HCT116 (cell line): ENCODE measurements at regions not wholly inside any gene's neighbourhood (a gene's known extent, or its start where the extent isn't known, plus 50 kb on each side); places are given as distances from the start of the nearest gene placed in this dataset.

Source experiments
- ATAC-seq: fragments of 200-7000 bp; cut with Tn5 transposase; 2 replicates; pipeline ENCODE4 v1.9.1; 2020; ENCODE audit warnings: mild to moderate bottlenecking, moderate library complexity
- BruUV-seq: library from RNA; stranded (reverse); fragments of 400-500 nt; replicated peaks from 2 replicates; lab custom pipeline; 2021; lab: Mats Ljungman, UMichigan
- CTCF ChIA-PET: fragments of 300-600 bp; sonication (Branson Sonifier 250); formaldehyde crosslinking; loops from one replicate; lab custom pipeline; 2021; ENCODE audit warnings: antibody characterized with exemption; lab: Charles Lee
- POLR2A ChIA-PET: fragments of 300-600, 350-600 bp; sonication (Branson Sonifier 250); formaldehyde crosslinking; loops from one replicate; lab custom pipeline; 2021; ENCODE audit warnings: antibody characterized with exemption; lab: Charles Lee
- RAD21 ChIA-PET, 2 experiments: fragments of 300-600 bp; sonication (Branson Sonifier 250); formaldehyde crosslinking; loops; one replicate each; lab custom pipeline; 2023; ENCODE audit warnings: low total read pairs in 2 of 2; ENCODE audit not compliant: uncharacterized antibody in 2 of 2, unreplicated experiment in 2 of 2, low non-redundant PET in 1 of 2; lab: Charles Lee
- DNase-seq: peaks from one replicate; pipeline ENCODE4 v3.0.0-alpha.2; 2010; ENCODE audit warnings: low read depth, low spot score
- H2AFZ ChIP-seq: fragments of 200-600 bp; shearing (Covaris generic), sonication (generic); 2 replicates; pipeline ENCODE4 v1.6.1; 2017; ENCODE audit warnings: low read depth, mixed run types, mixed read lengths, antibody characterized with exemption, low read length; ENCODE audit not compliant: poor library complexity, severe bottlenecking
- H3K27ac ChIP-seq: 2 replicates; pipeline ENCODE4 v1.5.1; 2012; ENCODE audit warnings: low read depth, low read length
- H3K27me3 ChIP-seq: fragments of 200-600 bp; sonication (generic); 2 replicates; pipeline ENCODE4 v1.6.1; 2016; ENCODE audit warnings: mixed run types, low read length, mixed read lengths; ENCODE audit not compliant: insufficient read depth
- H3K36me3 ChIP-seq, 2 experiments: fragments of 200-500 bp in 1 of 2; fragments of 200-600 bp in 1 of 2; sonication (Bioruptor generic) in 1 of 2; sonication (generic) in 1 of 2; 2 replicates each; pipeline versions ENCODE4 v1.5.1 to v1.6.1; 2014 to 2016; ENCODE audit warnings: low read length in 2 of 2, inconsistent platforms in 1 of 2, mixed read lengths in 1 of 2, mixed run types in 1 of 2; ENCODE audit not compliant: insufficient read depth in 2 of 2, control insufficient read depth in 1 of 2
- H3K4me1 ChIP-seq, 2 experiments: fragments of 200-600 bp in 1 of 2; sonication (generic) in 1 of 2; 2 replicates each; pipeline versions ENCODE4 v1.5.1 to v1.6.1; 2012 to 2017; ENCODE audit warnings: low read length in 2 of 2, inconsistent platforms in 1 of 2, mild to moderate bottlenecking in 1 of 2, mixed read lengths in 1 of 2, mixed run types in 1 of 2, moderate library complexity in 1 of 2; ENCODE audit not compliant: insufficient read depth in 2 of 2, control insufficient read depth in 1 of 2
- H3K4me2 ChIP-seq: fragments of 200-600 bp; sonication (generic); 2 replicates; pipeline ENCODE4 v1.6.1; 2017; ENCODE audit warnings: mixed run types, low read length, mixed read lengths
- H3K4me3 ChIP-seq, 2 experiments: fragments of 200-600 bp in 1 of 2; sonication (generic) in 1 of 2; replicated peaks in 1 of 2; 2 replicates each; pipeline ENCODE4 v1.5.1; 2011 to 2016; ENCODE audit warnings: low read length in 2 of 2, control low read depth in 1 of 2, low read depth in 1 of 2, mild to moderate bottlenecking in 1 of 2, mixed read lengths in 1 of 2, mixed run types in 1 of 2
- H3K79me2 ChIP-seq: fragments of 200-600 bp; sonication (generic); 2 replicates; pipeline ENCODE4 v1.6.1; 2017; ENCODE audit warnings: mild to moderate bottlenecking, mixed run types, low read length, moderate library complexity, mixed read lengths; ENCODE audit not compliant: insufficient read depth
- H3K9ac ChIP-seq: fragments of 200-600 bp; sonication (generic); 2 replicates; pipeline ENCODE4 v1.6.1; 2016; ENCODE audit warnings: low read length, mixed read lengths
- H3K9me2 ChIP-seq: fragments of 200-600 bp; sonication (generic), shearing (Covaris generic); 2 replicates; pipeline ENCODE4 v1.6.1; 2017; ENCODE audit warnings: mixed run types, mild to moderate bottlenecking, moderate library complexity; ENCODE audit not compliant: insufficient read depth
- H3K9me3 ChIP-seq, 2 experiments: fragments of 200-500 bp in 1 of 2; fragments of 200-600 bp in 1 of 2; sonication (Bioruptor generic) in 1 of 2; sonication (generic) in 1 of 2; 2 replicates each; pipeline ENCODE4 v1.6.1; 2014 to 2017; ENCODE audit warnings: low read length in 2 of 2, mixed read lengths in 2 of 2, inconsistent platforms in 1 of 2, low read depth in 1 of 2, mild to moderate bottlenecking in 1 of 2, mixed run types in 1 of 2, moderate library complexity in 1 of 2; ENCODE audit not compliant: control insufficient read depth in 1 of 2, insufficient read depth in 1 of 2
- H4K20me1 ChIP-seq: fragments of 200-600 bp; sonication (generic), shearing (Covaris generic); 2 replicates; pipeline ENCODE4 v1.6.1; 2017; ENCODE audit warnings: mixed run types, mild to moderate bottlenecking, moderate library complexity; ENCODE audit not compliant: insufficient read depth
- CTCF ChIP-seq, 3 experiments: fragments of 200-600 bp in 1 of 3; sonication (generic) in 1 of 3; IDR thresholded peaks in 2 of 3; conservative IDR thresholded peaks in 1 of 3; 2 replicates each; pipeline ENCODE4 v1.5.1; 2012 to 2017; ENCODE audit warnings: low read depth in 2 of 3, low read length in 2 of 3, antibody characterized with exemption in 1 of 3, borderline replicate concordance in 1 of 3, control low read depth in 1 of 3, mild to moderate bottlenecking in 1 of 3, mixed read lengths in 1 of 3, mixed run types in 1 of 3, moderate library complexity in 1 of 3; ENCODE audit not compliant: insufficient read depth in 1 of 3
- ELF1 ChIP-seq: IDR thresholded peaks from 2 replicates; pipeline ENCODE4 v1.6.1; 2012; ENCODE audit warnings: low read depth, borderline replicate concordance
- EZH2 ChIP-seq: fragments of 200-600 bp; sonication (generic); IDR thresholded peaks from 2 replicates; pipeline ENCODE4 v1.6.1; 2017; ENCODE audit warnings: antibody characterized with exemption, mixed run types
- EZH2phosphoT487 ChIP-seq: fragments of 200-600 bp; IDR thresholded peaks from 2 replicates; pipeline ENCODE4 v1.6.1; 2018; ENCODE audit warnings: antibody characterized with exemption, borderline replicate concordance
- MAX ChIP-seq: IDR thresholded peaks from 2 replicates; pipeline ENCODE4 v1.6.1; 2012
- POLR2A ChIP-seq: IDR thresholded peaks from 2 replicates; pipeline ENCODE4 v1.7.0; 2011; ENCODE audit warnings: borderline replicate concordance; ENCODE audit not compliant: insufficient read depth, insufficient read length; ENCODE audit errors: extremely low read depth
- POLR2AphosphoS5 ChIP-seq: IDR thresholded peaks from 2 replicates; pipeline ENCODE4 v1.6.1; 2011; ENCODE audit warnings: mild to moderate bottlenecking, low read depth, low read length, moderate library complexity
- SIN3A ChIP-seq: IDR thresholded peaks from 2 replicates; pipeline ENCODE4 v1.6.1; 2012; ENCODE audit warnings: low read depth
- TCF7L2 ChIP-seq: IDR thresholded peaks from 2 replicates; pipeline ENCODE4 v1.7.0; 2011; ENCODE audit warnings: borderline replicate concordance, inconsistent platforms; ENCODE audit not compliant: insufficient read depth, insufficient read length; ENCODE audit errors: extremely low read depth
- ZBTB33 ChIP-seq: IDR thresholded peaks from 2 replicates; pipeline ENCODE4 v1.6.1; 2011; ENCODE audit warnings: mild to moderate bottlenecking, low read length, moderate library complexity; ENCODE audit not compliant: insufficient replicate concordance; ENCODE audit errors: extremely low read depth
- ZFX ChIP-seq: fragments of 450-650 bp; IDR thresholded peaks from 2 replicates; pipeline ENCODE4 v1.6.1; 2017
- ZNF274 ChIP-seq: fragments of 200-500 bp; sonication (Bioruptor generic); IDR thresholded peaks from 2 replicates; pipeline ENCODE4 v1.6.1; 2014; ENCODE audit warnings: mild to moderate bottlenecking, low read depth, low read length, inconsistent platforms
- intact Hi-C: fragments of 100-400 bp; cut with micrococcal nuclease; formaldehyde crosslinking; loops from 2 replicates; pipeline ENCODE4 v1.10.0; 2022

DNA sequence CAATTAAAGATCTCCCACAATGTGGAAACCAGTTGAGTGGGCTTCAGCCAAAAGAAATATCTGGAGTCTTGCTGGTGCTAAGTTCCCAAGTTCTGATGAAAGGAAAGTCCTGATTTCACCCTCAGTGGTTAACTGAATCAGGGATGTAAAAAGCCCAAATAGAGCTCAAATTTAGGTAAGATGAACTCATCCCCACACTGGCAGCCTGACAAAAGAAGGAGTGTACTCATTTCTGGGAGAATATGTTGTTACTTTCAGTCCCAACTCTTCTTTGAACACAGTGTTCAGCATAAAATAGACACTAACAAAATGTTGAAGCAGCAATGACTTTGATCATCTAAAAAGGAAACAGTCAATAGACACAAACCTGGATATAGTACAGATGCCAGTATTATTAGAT lies 91.7 kb downstream of the CHRM3 start:
- no peak overlapping the region for H2AFZ ChIP-seq
- H3K4me2 ChIP-seq: no peak overlapping the region
- POLR2A ChIA-PET: no interaction called here
- no peaks in the 10 kb centered on the region for H3K27me3 ChIP-seq
- BruUV-seq: no TSS peak
- no peak for ATAC-seq
- peaks cover 5 to 12% of the 10 kb centered on the region in 2 experiments; a peak in 2 of 4 replicates for H3K9me3 ChIP-seq
- no peaks in the 10 kb centered on the region for H3K36me3 ChIP-seq
- no peak overlapping the region for H3K27ac ChIP-seq
- CTCF ChIA-PET: no interaction called here
- intact Hi-C loops: no loop called here
- no peak overlapping the region for H3K9ac ChIP-seq
- RAD21 ChIA-PET: no interaction called here
- no peak for DNase-seq
- no peaks in the 10 kb centered on the region for H3K79me2 ChIP-seq
- no peak overlapping the region for H3K4me3 ChIP-seq
- no peaks in the 10 kb centered on the region for H3K9me2 ChIP-seq
- no peaks in the 10 kb centered on the region for H3K4me1 ChIP-seq
- no peaks in the 10 kb centered on the region for H4K20me1 ChIP-seq
- TF ChIP-seq EZH2 (no peak), EZH2phosphoT487 (no peak), CTCF (IDR thresholded peaks at IDR 0.05 in 2 of 3, conservative IDR thresholded peaks at IDR 0.05 in 1 of 3; ENCODE audit: borderline replicate concordance in 1 of 3, insufficient read depth in 1 of 3, low read depth in 2 of 3, low read length in 2 of 3) (no peak), ZBTB33 (no peak), POLR2AphosphoS5 (no peak), TCF7L2 (no peak), SIN3A (no peak), MAX (no peak), ZNF274 (no peak), POLR2A (no peak), ZFX (no peak), ELF1 (no peak)
